ENCODE measurements at regions not wholly inside any gene's neighbourhood (a gene's known extent, or its start where the extent isn't known, plus 50 kb on each side); places are given as distances from the start of the nearest gene placed in this dataset.

- Histone ChIP-seq H3K27me3 (ENCODE audit: control insufficient read depth, insufficient read depth, low read length) (no peaks in the 10 kb centered on the region), H3K27ac (ENCODE audit: low read length) (no peak overlapping the region), H3K4me3 (ENCODE audit: low read depth in 2 of 2, low read length in 2 of 2) (no peak overlapping the region), H3K36me3 (ENCODE audit: control insufficient read depth, insufficient read depth, low read length) (no peaks in the 10 kb centered on the region), H3K9me3 (ENCODE audit: control insufficient read depth, insufficient read depth, low read depth, low read length) (0 out of 2 replicates have a peak, but pooled peaks cover 7% of the 10 kb centered on the region), H3K4me1 (ENCODE audit: control insufficient read depth, insufficient read depth, low read length) (no peaks in the 10 kb centered on the region)
- TF ChIP-seq POLR2AphosphoS5 (IDR thresholded peaks at IDR 0.05; ENCODE audit: low read depth, low read length) (no peak), CTCF (IDR thresholded peaks at IDR 0.05) (no peak), TCF7L2 (IDR thresholded peaks at IDR 0.05; ENCODE audit: low read depth, low read length) (no peak), SIN3A (IDR thresholded peaks at IDR 0.05; ENCODE audit: borderline replicate concordance, insufficient read depth, low read depth, low read length) (no peak)
- TF ChIP-seq, protein P1, sequence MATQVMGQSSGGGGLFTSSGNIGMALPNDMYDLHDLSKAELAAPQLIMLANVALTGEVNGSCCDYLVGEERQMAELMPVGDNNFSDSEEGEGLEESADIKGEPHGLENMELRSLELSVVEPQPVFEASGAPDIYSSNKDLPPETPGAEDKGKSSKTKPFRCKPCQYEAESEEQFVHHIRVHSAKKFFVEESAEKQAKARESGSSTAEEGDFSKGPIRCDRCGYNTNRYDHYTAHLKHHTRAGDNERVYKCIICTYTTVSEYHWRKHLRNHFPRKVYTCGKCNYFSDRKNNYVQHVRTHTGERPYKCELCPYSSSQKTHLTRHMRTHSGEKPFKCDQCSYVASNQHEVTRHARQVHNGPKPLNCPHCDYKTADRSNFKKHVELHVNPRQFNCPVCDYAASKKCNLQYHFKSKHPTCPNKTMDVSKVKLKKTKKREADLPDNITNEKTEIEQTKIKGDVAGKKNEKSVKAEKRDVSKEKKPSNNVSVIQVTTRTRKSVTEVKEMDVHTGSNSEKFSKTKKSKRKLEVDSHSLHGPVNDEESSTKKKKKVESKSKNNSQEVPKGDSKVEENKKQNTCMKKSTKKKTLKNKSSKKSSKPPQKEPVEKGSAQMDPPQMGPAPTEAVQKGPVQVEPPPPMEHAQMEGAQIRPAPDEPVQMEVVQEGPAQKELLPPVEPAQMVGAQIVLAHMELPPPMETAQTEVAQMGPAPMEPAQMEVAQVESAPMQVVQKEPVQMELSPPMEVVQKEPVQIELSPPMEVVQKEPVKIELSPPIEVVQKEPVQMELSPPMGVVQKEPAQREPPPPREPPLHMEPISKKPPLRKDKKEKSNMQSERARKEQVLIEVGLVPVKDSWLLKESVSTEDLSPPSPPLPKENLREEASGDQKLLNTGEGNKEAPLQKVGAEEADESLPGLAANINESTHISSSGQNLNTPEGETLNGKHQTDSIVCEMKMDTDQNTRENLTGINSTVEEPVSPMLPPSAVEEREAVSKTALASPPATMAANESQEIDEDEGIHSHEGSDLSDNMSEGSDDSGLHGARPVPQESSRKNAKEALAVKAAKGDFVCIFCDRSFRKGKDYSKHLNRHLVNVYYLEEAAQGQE (IDR thresholded peaks at IDR 0.05; ENCODE audit: insufficient read depth in 1 of 2, low read depth in 2 of 2, low read length in 1 of 2), result no peak
- intact Hi-C loops (cut with micrococcal nuclease; ENCODE audit: unreplicated experiment) (no loop called here), in situ Hi-C loops (cut with HindIII; ENCODE audit: low pct_unique_long_range_greater_than_20kb, low sequenced_read_pairs) (no loop called here)
- ChIA-PET CTCF (no interaction called here), POLR2A (no interaction called here)
- DNase-seq (ENCODE audit: low read depth, low spot score), result no peak
- ATAC-seq, result no peak
- no TSS peak for BruUV-seq (replicated peaks)
Measured at GRCh38 chr11:90448256-90448655, 225.4 kb upstream of the CHORDC1 start.

DNA sequence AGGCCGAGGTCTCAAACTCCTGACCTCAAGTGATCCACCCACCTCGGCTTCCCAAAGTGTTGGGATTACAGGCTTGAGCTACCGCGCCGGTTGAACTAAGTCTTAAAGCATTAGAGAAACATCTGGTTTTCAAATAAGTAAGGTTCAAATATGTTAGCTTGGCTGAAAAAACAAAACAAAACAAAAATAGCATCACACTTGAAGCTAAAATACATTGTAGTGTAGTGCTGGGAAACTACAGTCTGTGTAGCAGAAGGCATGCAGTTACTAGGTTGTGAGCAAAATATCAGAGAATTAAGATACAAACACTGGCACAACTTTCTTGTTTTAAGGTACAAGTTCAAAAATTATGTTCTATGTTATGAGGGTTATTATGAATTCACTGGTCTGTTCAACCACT is 224.8 kb upstream of the CHORDC1 start:
- Histone ChIP-seq H3K4me1 (ENCODE audit: control insufficient read depth, insufficient read depth, low read length) (no peaks in the 10 kb centered on the region), H3K9me3 (ENCODE audit: control insufficient read depth, insufficient read depth, low read depth, low read length) (0 out of 2 replicates have a peak, but pooled peaks cover 8% of the 10 kb centered on the region), H3K27me3 (ENCODE audit: control insufficient read depth, insufficient read depth, low read length) (no peaks in the 10 kb centered on the region), H3K4me3 (ENCODE audit: low read depth in 2 of 2, low read length in 2 of 2) (no peak overlapping the region), H3K36me3 (ENCODE audit: control insufficient read depth, insufficient read depth, low read length) (no peaks in the 10 kb centered on the region), H3K27ac (ENCODE audit: low read length) (no peak overlapping the region)
- ATAC-seq, result no peak
- TF ChIP-seq POLR2AphosphoS5 (IDR thresholded peaks at IDR 0.05; ENCODE audit: low read depth, low read length) (no peak), CTCF (IDR thresholded peaks at IDR 0.05) (no peak), SIN3A (IDR thresholded peaks at IDR 0.05; ENCODE audit: borderline replicate concordance, insufficient read depth, low read depth, low read length) (no peak), TCF7L2 (IDR thresholded peaks at IDR 0.05; ENCODE audit: low read depth, low read length) (no peak)
- TF ChIP-seq, protein P1 (IDR thresholded peaks at IDR 0.05; ENCODE audit: insufficient read depth in 1 of 2, low read depth in 2 of 2, low read length in 1 of 2), result no peak
- in situ Hi-C loops (cut with HindIII; ENCODE audit: low pct_unique_long_range_greater_than_20kb, low sequenced_read_pairs) (no loop called here), intact Hi-C loops (cut with micrococcal nuclease; ENCODE audit: unreplicated experiment) (no loop called here)
- ChIA-PET CTCF (no interaction called here), POLR2A (no interaction called here)
- no TSS peak for BruUV-seq (replicated peaks)
- no peak for DNase-seq (ENCODE audit: low read depth, low spot score)
